Endothelial cell of umbilical vein (primary cell): ENCODE measurements at regions not wholly inside any gene's neighbourhood (a gene's known extent, or its start where the extent isn't known, plus 50 kb on each side); places are given as distances from the start of the nearest gene placed in this dataset.

Source experiments
- BruUV-seq: library from RNA; stranded (reverse); fragments of 400-500 nt; replicated peaks from 2 replicates; lab custom pipeline; 2021; lab: Mats Ljungman, UMichigan
- CTCF ChIA-PET: fragments of 300-600, 350-600 bp; sonication (Branson Sonifier 250); formaldehyde crosslinking; loops from one replicate; lab custom pipeline; 2021; ENCODE audit warnings: antibody characterized with exemption, inconsistent platforms; lab: Charles Lee
- POLR2A ChIA-PET: fragments of 300-600, 350-600 bp; sonication (Branson Sonifier 250); formaldehyde crosslinking; loops from one replicate; lab custom pipeline; 2021; ENCODE audit warnings: antibody characterized with exemption, inconsistent platforms; lab: Charles Lee
- DNase-seq: peaks from one replicate; pipeline ENCODE4 v3.0.0-alpha.2; 2011; ENCODE audit warnings: low read depth, low spot score
- FAIRE-seq: peaks from 2 replicates; lab custom pipeline; 2011; peaks lifted over from hg19 to GRCh38; lab: Jason Lieb, UNC
- H2AFZ ChIP-seq: 2 replicates; pipeline ENCODE4 v1.6.0; 2012; ENCODE audit warnings: low read depth, low read length, control low read depth, inconsistent platforms
- H3K27ac ChIP-seq: 2 replicates; pipeline ENCODE4 v1.5.1; 2011; ENCODE audit warnings: low read depth, mild to moderate bottlenecking, control low read depth, low read length, moderate library complexity; ENCODE audit not compliant: insufficient read depth
- H3K27me3 ChIP-seq, 2 experiments: 2 replicates each; pipeline versions ENCODE4 v1.6.0 to v1.6.1; 2011; ENCODE audit warnings: low read length in 2 of 2, mixed read lengths in 1 of 2; ENCODE audit not compliant: control insufficient read depth in 2 of 2, insufficient read depth in 2 of 2
- H3K36me3 ChIP-seq, 2 experiments: 2 replicates in 1 of 2; 3 replicates in 1 of 2; pipeline ENCODE4 v1.5.1; 2011; ENCODE audit warnings: low read length in 2 of 2, mild to moderate bottlenecking in 1 of 2, moderate library complexity in 1 of 2; ENCODE audit not compliant: control insufficient read depth in 2 of 2, insufficient read depth in 2 of 2; ENCODE audit errors: extremely low read depth in 1 of 2
- H3K4me1 ChIP-seq: 3 replicates; pipeline ENCODE4 v1.5.1; 2011; ENCODE audit warnings: mild to moderate bottlenecking, low read length; ENCODE audit not compliant: control insufficient read depth, insufficient read depth; ENCODE audit errors: extremely low read depth
- H3K4me2 ChIP-seq: 2 replicates; pipeline ENCODE4 v1.6.1; 2011; ENCODE audit warnings: low read length, control low read depth, mixed read lengths; ENCODE audit not compliant: insufficient read depth
- H3K4me3 ChIP-seq, 3 experiments: fragments of 200-600 bp in 1 of 3; sonication (generic), shearing (Covaris generic) in 1 of 3; replicated peaks in 1 of 3; 2 replicates each; pipeline ENCODE4 v1.5.1; 2011 to 2016; ENCODE audit warnings: control low read depth in 3 of 3, low read length in 3 of 3, mild to moderate bottlenecking in 2 of 3, inconsistent platforms in 1 of 3, low read depth in 1 of 3, moderate library complexity in 1 of 3; ENCODE audit not compliant: insufficient read depth in 1 of 3
- H3K79me2 ChIP-seq: 2 replicates; pipeline ENCODE4 v1.6.0; 2012; ENCODE audit warnings: low read length, inconsistent platforms; ENCODE audit not compliant: control insufficient read depth, insufficient read depth
- H3K9ac ChIP-seq: replicated peaks from 2 replicates; pipeline ENCODE3; 2011; ENCODE audit warnings: low read length, control low read depth; ENCODE audit not compliant: insufficient read depth; ENCODE audit errors: extremely low read depth
- H3K9me1 ChIP-seq: replicated peaks from 3 replicates; pipeline ENCODE4 v1.6.0; 2011; ENCODE audit warnings: mild to moderate bottlenecking, low read length; ENCODE audit not compliant: control insufficient read depth, insufficient read depth; ENCODE audit errors: extremely low read depth
- H3K9me3 ChIP-seq: replicated peaks from 2 replicates; pipeline ENCODE4 v1.5.1; 2012; ENCODE audit warnings: low read length, inconsistent platforms; ENCODE audit not compliant: control insufficient read depth, insufficient read depth
- H4K20me1 ChIP-seq: replicated peaks from 2 replicates; pipeline ENCODE3; 2011; ENCODE audit warnings: mild to moderate bottlenecking, low read length; ENCODE audit not compliant: control insufficient read depth, insufficient read depth; ENCODE audit errors: extremely low read depth
- EZH2 ChIP-seq: IDR thresholded peaks from 2 replicates; pipeline ENCODE4 v1.6.1; 2012; ENCODE audit warnings: borderline replicate concordance, low read depth, mild to moderate bottlenecking, moderate library complexity, low read length, inconsistent platforms; ENCODE audit not compliant: severe bottlenecking
- FOS ChIP-seq: IDR thresholded peaks from 2 replicates; pipeline ENCODE4 v1.6.1; 2011; ENCODE audit warnings: mild to moderate bottlenecking, low read length, moderate library complexity, borderline replicate concordance; ENCODE audit not compliant: insufficient read depth
- GATA2 ChIP-seq: IDR thresholded peaks from 2 replicates; pipeline ENCODE4 v1.7.0; 2011; ENCODE audit warnings: low read depth, mild to moderate bottlenecking, moderate library complexity, mixed read lengths, low read length; ENCODE audit not compliant: insufficient read length, insufficient read depth
- JUN ChIP-seq: IDR thresholded peaks from 2 replicates; pipeline ENCODE4 v1.6.1; 2011; ENCODE audit warnings: borderline replicate concordance, low read depth; ENCODE audit not compliant: insufficient read length, insufficient read depth
- MYC ChIP-seq: IDR thresholded peaks from one replicate; pipeline ENCODE4 v1.6.1; 2011; ENCODE audit warnings: mild to moderate bottlenecking, low read depth, low read length
- POLR2A ChIP-seq: IDR thresholded peaks from 2 replicates; pipeline ENCODE4 v1.6.1; 2012; ENCODE audit warnings: low read depth, mild to moderate bottlenecking, control low read depth, low read length
- POLR2AphosphoS5 ChIP-seq: IDR thresholded peaks from 2 replicates; pipeline ENCODE4 v1.6.1; 2012; ENCODE audit warnings: low read depth, mild to moderate bottlenecking, control low read depth, low read length, moderate library complexity; ENCODE audit not compliant: insufficient read depth
- dilution Hi-C: fragments of 300-500 bp; cut with MboI; formaldehyde crosslinking; loops from one replicate; pipeline ENCODE4 v1.15.0; 2019; ENCODE audit warnings: low sequenced_read_pairs; ENCODE audit not compliant: extremely low pct_ligation_motif_present
- intact Hi-C: fragments of 100-400 bp; cut with micrococcal nuclease; formaldehyde crosslinking; loops from one replicate; pipeline ENCODE4 v1.10.0; 2022
- TF ChIP-seq, protein P1 (sequence below), 2 donors: IDR thresholded peaks; 1 replicate in 1 of 2; 2 replicates in 1 of 2; pipeline ENCODE4 v1.5.1; 2011; ENCODE audit warnings: low read length in 2 of 2, mild to moderate bottlenecking in 2 of 2, moderate library complexity in 2 of 2, control low read depth in 1 of 2, inconsistent platforms in 1 of 2, low read depth in 1 of 2; ENCODE audit not compliant: insufficient read depth in 1 of 2; ENCODE audit errors: extremely low read depth in 1 of 2
- TF ChIP-seq, protein P2 (sequence below): IDR thresholded peaks from 2 replicates; pipeline ENCODE4 v1.6.1; 2011; ENCODE audit not compliant: insufficient read depth, insufficient read length

DNA sequence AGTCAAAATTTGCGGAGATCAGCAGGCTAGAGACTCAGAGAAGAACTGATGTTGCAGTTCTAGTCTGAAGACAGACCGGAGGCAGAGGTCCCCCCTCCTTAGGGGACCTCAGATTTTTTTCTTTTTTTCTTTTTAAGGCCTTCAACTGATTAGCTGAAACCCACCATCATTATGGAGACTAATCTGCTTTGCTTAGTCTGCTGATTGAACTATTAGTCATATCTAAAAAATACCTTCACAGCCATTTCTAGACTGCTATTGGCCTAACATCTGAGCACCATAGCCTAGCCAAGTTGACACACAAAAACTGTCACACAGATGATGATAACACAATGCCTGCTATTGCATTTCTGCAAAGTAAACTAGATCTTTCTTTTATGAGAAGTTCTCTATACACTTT lies 141.1 kb upstream of the TNFAIP3 start:
- Histone ChIP-seq H3K4me2 (no peak overlapping the region), H3K36me3 (no peaks in the 10 kb centered on the region), H3K4me3 (no peak overlapping the region), H3K9ac (no peak overlapping the region), H3K27ac (no peak overlapping the region), H4K20me1 (no peaks in the 10 kb centered on the region), H3K9me1 (no peaks in the 10 kb centered on the region), H2AFZ (no peak overlapping the region), H3K4me1 (no peaks in the 10 kb centered on the region), H3K79me2 (no peaks in the 10 kb centered on the region), H3K27me3 (no peaks in the 10 kb centered on the region), H3K9me3 (no peaks in the 10 kb centered on the region)
- TF ChIP-seq, protein P1, sequence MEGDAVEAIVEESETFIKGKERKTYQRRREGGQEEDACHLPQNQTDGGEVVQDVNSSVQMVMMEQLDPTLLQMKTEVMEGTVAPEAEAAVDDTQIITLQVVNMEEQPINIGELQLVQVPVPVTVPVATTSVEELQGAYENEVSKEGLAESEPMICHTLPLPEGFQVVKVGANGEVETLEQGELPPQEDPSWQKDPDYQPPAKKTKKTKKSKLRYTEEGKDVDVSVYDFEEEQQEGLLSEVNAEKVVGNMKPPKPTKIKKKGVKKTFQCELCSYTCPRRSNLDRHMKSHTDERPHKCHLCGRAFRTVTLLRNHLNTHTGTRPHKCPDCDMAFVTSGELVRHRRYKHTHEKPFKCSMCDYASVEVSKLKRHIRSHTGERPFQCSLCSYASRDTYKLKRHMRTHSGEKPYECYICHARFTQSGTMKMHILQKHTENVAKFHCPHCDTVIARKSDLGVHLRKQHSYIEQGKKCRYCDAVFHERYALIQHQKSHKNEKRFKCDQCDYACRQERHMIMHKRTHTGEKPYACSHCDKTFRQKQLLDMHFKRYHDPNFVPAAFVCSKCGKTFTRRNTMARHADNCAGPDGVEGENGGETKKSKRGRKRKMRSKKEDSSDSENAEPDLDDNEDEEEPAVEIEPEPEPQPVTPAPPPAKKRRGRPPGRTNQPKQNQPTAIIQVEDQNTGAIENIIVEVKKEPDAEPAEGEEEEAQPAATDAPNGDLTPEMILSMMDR (IDR thresholded peaks at IDR 0.05; ENCODE audit: extremely low read depth in 1 of 2, insufficient read depth in 1 of 2, low read depth in 1 of 2, low read length in 2 of 2), result no peak
- TF ChIP-seq, protein P2, sequence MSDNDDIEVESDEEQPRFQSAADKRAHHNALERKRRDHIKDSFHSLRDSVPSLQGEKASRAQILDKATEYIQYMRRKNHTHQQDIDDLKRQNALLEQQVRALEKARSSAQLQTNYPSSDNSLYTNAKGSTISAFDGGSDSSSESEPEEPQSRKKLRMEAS, result no peak
- TF ChIP-seq GATA2, result no peak
- no peak for TF ChIP-seq POLR2A
- TF ChIP-seq EZH2, result no peak
- no peak for TF ChIP-seq MYC
- no peak for TF ChIP-seq JUN
- no peak for TF ChIP-seq POLR2AphosphoS5
- no peak for TF ChIP-seq FOS
- no peak for FAIRE-seq
- no peak for DNase-seq
- POLR2A ChIA-PET, result no interaction called here
- dilution Hi-C loops (loop anchor here (25.0 kb wide), 1 partner anchor 211 kb away; no protein-coding TSS in a partner anchor), intact Hi-C loops (no loop called here)
- CTCF ChIA-PET, result interaction anchor here (0.9 to 4.0 kb wide), 7 partner anchors 18 to 250 kb away, joined by 3 to 14 read pairs (median 4); partner anchors contain the start of gene TNFAIP3
- BruUV-seq, result no TSS peak
